ENCODE measurements at regions not wholly inside any gene's neighbourhood (a gene's known extent, or its start where the extent isn't known, plus 50 kb on each side); places are given as distances from the start of the nearest gene placed in this dataset.

DNA sequence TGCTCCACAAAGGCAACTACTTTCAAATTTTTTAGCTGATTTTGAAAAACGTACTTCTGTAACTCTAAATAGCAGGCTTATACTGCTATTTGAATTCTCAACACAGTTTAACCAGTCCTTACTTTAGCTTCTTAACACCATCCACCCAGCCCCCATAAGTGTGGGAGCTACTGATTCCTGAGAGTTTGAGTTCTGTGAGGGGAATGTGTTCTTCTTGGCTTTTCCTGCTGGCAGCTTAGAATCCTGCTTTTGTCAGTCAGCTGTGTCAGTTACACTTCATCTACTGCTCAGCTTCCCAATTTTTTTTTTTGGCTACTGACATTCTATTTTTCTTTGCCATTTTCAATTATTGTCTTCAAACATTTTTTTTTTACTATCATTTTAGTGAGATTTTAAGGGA is 440.4 kb downstream of the INSC start:
- Histone ChIP-seq H3K27me3 (ENCODE audit: control insufficient read depth in 2 of 2, insufficient read depth in 1 of 2, low read length in 1 of 2) (no peaks in the 10 kb centered on the region), H3K27ac (ENCODE audit: low read depth in 1 of 2, low read length in 1 of 2) (no peak overlapping the region), H3K4me3 (ENCODE audit: low read length in 2 of 2) (no peak overlapping the region), H3K4me1 (ENCODE audit: control insufficient read depth in 2 of 2, insufficient read depth in 2 of 2, low read length in 2 of 2) (no peaks in the 10 kb centered on the region), H3K9me3 (ENCODE audit: control insufficient read depth in 2 of 2, insufficient read depth in 1 of 2, low read length in 1 of 2) (no peaks in the 10 kb centered on the region), H3K36me3 (ENCODE audit: control insufficient read depth in 2 of 2, insufficient read depth in 2 of 2, low read length in 1 of 2) (no peaks in the 10 kb centered on the region)
- 78% methylated on average over 1 of the region's 1 CpG for WGBS
- no peak for DNase-seq (ENCODE audit: low read depth in 6 of 9, low spot score in 9 of 9)

- WGBS = 89% methylated on average over 2 of the region's 2 CpGs
- Histone ChIP-seq H3K4me1 (ENCODE audit: control insufficient read depth in 2 of 2, insufficient read depth in 2 of 2, low read length in 2 of 2) (no peaks in the 10 kb centered on the region), H3K27ac (ENCODE audit: low read depth in 1 of 2, low read length in 1 of 2) (no peak overlapping the region)
Measured at GRCh38 chr11:15557457-15558230, 442.9 kb downstream of the INSC start.

GRCh38 chr11:15558513-15559181 is 443.9 kb downstream of the INSC start:
- Histone ChIP-seq H3K27me3 (ENCODE audit: control insufficient read depth in 2 of 2, insufficient read depth in 1 of 2, low read length in 1 of 2) (no peaks in the 10 kb centered on the region), H3K27ac (ENCODE audit: low read depth in 1 of 2, low read length in 1 of 2) (no peak overlapping the region), H3K36me3 (ENCODE audit: control insufficient read depth in 2 of 2, insufficient read depth in 2 of 2, low read length in 1 of 2) (no peaks in the 10 kb centered on the region), H3K9me3 (ENCODE audit: control insufficient read depth in 2 of 2, insufficient read depth in 1 of 2, low read length in 1 of 2) (peaks cover 0 to 3% of the 10 kb centered on the region in 2 donors), H3K4me1 (ENCODE audit: control insufficient read depth in 2 of 2, insufficient read depth in 2 of 2, low read length in 2 of 2) (no peaks in the 10 kb centered on the region), H3K4me3 (ENCODE audit: low read length in 2 of 2) (no peak overlapping the region)
- no peak for DNase-seq (ENCODE audit: low read depth in 6 of 9, low spot score in 9 of 9)
- 50% methylated on average over 2 of the region's 2 CpGs for WGBS

More at GRCh38 chr11:15557457-15558230, 442.9 kb downstream of the INSC start:
- DNase-seq (ENCODE audit: low read depth in 6 of 9, low spot score in 9 of 9) = no peak
- Histone ChIP-seq H3K36me3 (ENCODE audit: control insufficient read depth in 2 of 2, insufficient read depth in 2 of 2, low read length in 1 of 2) (no peaks in the 10 kb centered on the region), H3K27me3 (ENCODE audit: control insufficient read depth in 2 of 2, insufficient read depth in 1 of 2, low read length in 1 of 2) (no peaks in the 10 kb centered on the region), H3K4me3 (ENCODE audit: low read length in 2 of 2) (no peak overlapping the region), H3K9me3 (ENCODE audit: control insufficient read depth in 2 of 2, insufficient read depth in 1 of 2, low read length in 1 of 2) (peaks cover 0 to 3% of the 10 kb centered on the region in 2 donors)

DNA sequence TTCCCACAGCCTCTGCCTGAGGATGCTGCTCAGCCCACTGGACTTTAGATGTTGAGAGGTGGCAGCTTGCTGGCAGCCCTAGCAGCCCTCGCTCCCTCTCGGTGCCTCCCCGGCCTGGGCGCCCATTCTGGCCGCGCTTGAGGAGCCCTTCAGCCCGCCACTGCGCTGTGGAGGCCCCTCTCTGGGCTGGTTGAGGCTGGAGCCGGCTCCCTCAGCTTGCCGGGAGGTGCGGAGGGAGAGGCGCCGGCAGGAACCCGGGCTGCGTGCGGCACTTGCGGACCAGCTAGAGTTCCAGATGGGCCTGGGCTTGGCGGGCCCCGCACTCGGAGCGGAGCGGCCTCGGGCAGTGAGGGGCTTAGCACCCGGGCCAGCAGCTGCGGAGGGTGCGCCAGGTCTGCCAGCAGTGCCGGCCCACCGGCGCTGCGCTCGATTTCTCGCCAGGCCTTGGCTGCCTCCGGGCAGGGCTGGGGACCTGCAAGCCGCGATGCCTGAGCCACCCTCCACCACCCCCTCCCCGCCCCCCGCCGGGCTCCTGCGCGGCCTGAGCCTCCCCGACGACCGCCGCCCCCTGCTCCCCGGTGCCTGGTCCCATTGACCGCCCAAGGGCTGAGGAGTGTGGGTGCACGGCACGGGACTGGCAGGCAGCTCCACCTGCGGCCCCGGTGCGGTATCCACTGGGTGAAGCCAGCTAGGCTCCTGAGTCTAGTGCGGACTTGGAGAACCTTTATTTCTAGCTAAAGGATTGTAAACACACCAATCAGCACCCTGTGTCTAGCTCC is 446.2 kb downstream of the INSC start:
- Histone ChIP-seq H3K4me1 (ENCODE audit: control insufficient read depth in 2 of 2, insufficient read depth in 2 of 2, low read length in 2 of 2) (no peaks in the 10 kb centered on the region), H3K4me3 (ENCODE audit: low read length in 2 of 2) (no peak overlapping the region), H3K36me3 (ENCODE audit: control insufficient read depth in 2 of 2, insufficient read depth in 2 of 2, low read length in 1 of 2) (no peaks in the 10 kb centered on the region), H3K27me3 (ENCODE audit: control insufficient read depth in 2 of 2, insufficient read depth in 1 of 2, low read length in 1 of 2) (no peaks in the 10 kb centered on the region), H3K27ac (ENCODE audit: low read depth in 1 of 2, low read length in 1 of 2) (no peak overlapping the region), H3K9me3 (ENCODE audit: control insufficient read depth in 2 of 2, insufficient read depth in 1 of 2, low read length in 1 of 2) (peaks cover 0 to 3% of the 10 kb centered on the region in 2 donors)
- no peak for DNase-seq (ENCODE audit: low read depth in 6 of 9, low spot score in 9 of 9)
- 95% methylated on average over 52 of the region's 52 CpGs for WGBS

DNA sequence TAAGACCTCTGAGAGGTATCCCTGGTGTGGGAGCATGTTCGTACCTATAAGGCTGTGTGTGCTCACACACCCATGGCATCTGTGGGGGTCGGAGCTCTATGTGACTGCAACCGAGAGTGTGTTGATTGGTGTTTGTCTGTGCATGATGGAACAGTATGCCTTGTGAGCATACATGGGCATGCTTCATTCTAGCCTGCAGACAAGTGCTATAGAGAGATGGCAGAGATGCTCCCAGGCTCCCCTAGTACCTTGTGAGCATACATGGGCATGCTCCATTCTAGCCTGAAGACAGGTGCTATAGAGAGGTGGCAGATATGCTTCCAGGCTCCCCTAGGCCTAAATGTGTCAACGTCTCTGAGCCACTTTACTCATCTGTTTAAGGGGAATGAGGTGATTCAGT is 447.5 kb downstream of the INSC start:
- no peaks in the 10 kb centered on the region for H3K27me3 ChIP-seq (ENCODE audit: control insufficient read depth in 2 of 2, insufficient read depth in 1 of 2, low read length in 1 of 2)
- DNase-seq (ENCODE audit: low read depth in 6 of 9, low spot score in 9 of 9) = no peak
- WGBS = 88% methylated on average over 4 of the region's 4 CpGs
- no peak overlapping the region for H3K4me3 ChIP-seq (ENCODE audit: low read length in 2 of 2)
- H3K36me3 ChIP-seq (ENCODE audit: control insufficient read depth in 2 of 2, insufficient read depth in 2 of 2, low read length in 1 of 2) = no peaks in the 10 kb centered on the region
- H3K9me3 ChIP-seq (ENCODE audit: control insufficient read depth in 2 of 2, insufficient read depth in 1 of 2, low read length in 1 of 2) = peaks cover 0 to 3% of the 10 kb centered on the region in 2 donors
- H3K4me1 ChIP-seq (ENCODE audit: control insufficient read depth in 2 of 2, insufficient read depth in 2 of 2, low read length in 2 of 2) = no peaks in the 10 kb centered on the region
- H3K27ac ChIP-seq (ENCODE audit: low read depth in 1 of 2, low read length in 1 of 2) = no peak overlapping the region

GRCh38 chr11:15563054-15563453 is 448.3 kb downstream of the INSC start:
- Histone ChIP-seq H3K27ac (ENCODE audit: low read depth in 1 of 2, low read length in 1 of 2) (no peak overlapping the region), H3K36me3 (ENCODE audit: control insufficient read depth in 2 of 2, insufficient read depth in 2 of 2, low read length in 1 of 2) (no peaks in the 10 kb centered on the region), H3K4me3 (ENCODE audit: low read length in 2 of 2) (no peak overlapping the region), H3K4me1 (ENCODE audit: control insufficient read depth in 2 of 2, insufficient read depth in 2 of 2, low read length in 2 of 2) (no peaks in the 10 kb centered on the region), H3K9me3 (ENCODE audit: control insufficient read depth in 2 of 2, insufficient read depth in 1 of 2, low read length in 1 of 2) (peaks cover 0 to 3% of the 10 kb centered on the region in 2 donors), H3K27me3 (ENCODE audit: control insufficient read depth in 2 of 2, insufficient read depth in 1 of 2, low read length in 1 of 2) (no peaks in the 10 kb centered on the region)
- no peak for DNase-seq (ENCODE audit: low read depth in 6 of 9, low spot score in 9 of 9)
- 76% methylated on average over 3 of the region's 3 CpGs for WGBS

DNA sequence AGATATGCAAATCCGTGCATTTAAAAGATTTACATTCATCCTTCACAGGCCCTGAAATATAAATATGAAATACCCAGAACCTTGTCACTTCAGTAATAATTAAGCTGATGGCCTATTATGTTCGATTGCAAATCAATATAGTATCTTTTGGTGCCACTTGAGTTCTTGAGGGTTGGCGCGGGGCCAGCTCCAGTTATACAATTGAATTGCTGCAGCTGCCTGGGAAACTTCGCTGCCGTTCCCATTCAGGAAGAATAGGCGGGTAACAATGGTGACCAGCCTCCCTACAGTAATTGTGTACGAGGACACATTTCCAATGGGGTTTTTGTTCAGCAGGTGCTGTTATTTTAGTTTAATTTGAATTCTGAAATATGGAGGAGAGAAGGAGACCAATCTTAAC is 451.2 kb downstream of the INSC start:
- Histone ChIP-seq H3K4me1 (ENCODE audit: control insufficient read depth in 2 of 2, insufficient read depth in 2 of 2, low read length in 2 of 2) (no peaks in the 10 kb centered on the region), H3K9me3 (ENCODE audit: control insufficient read depth in 2 of 2, insufficient read depth in 1 of 2, low read length in 1 of 2) (peaks cover 0 to 3% of the 10 kb centered on the region in 2 donors), H3K27ac (ENCODE audit: low read depth in 1 of 2, low read length in 1 of 2) (no peak overlapping the region), H3K36me3 (ENCODE audit: control insufficient read depth in 2 of 2, insufficient read depth in 2 of 2, low read length in 1 of 2) (no peaks in the 10 kb centered on the region), H3K4me3 (ENCODE audit: low read length in 2 of 2) (no peak overlapping the region), H3K27me3 (ENCODE audit: control insufficient read depth in 2 of 2, insufficient read depth in 1 of 2, low read length in 1 of 2) (no peaks in the 10 kb centered on the region)
- 82% methylated on average over 8 of the region's 8 CpGs for WGBS
- DNase-seq (ENCODE audit: low read depth in 6 of 9, low spot score in 9 of 9) = no peak

GRCh38 chr11:15568440-15568839 is 453.7 kb downstream of the INSC start:
- Histone ChIP-seq H3K27me3 (ENCODE audit: control insufficient read depth in 2 of 2, insufficient read depth in 1 of 2, low read length in 1 of 2) (no peaks in the 10 kb centered on the region), H3K27ac (ENCODE audit: low read depth in 1 of 2, low read length in 1 of 2) (no peak overlapping the region), H3K4me1 (ENCODE audit: control insufficient read depth in 2 of 2, insufficient read depth in 2 of 2, low read length in 2 of 2) (no peaks in the 10 kb centered on the region), H3K36me3 (ENCODE audit: control insufficient read depth in 2 of 2, insufficient read depth in 2 of 2, low read length in 1 of 2) (no peaks in the 10 kb centered on the region), H3K9me3 (ENCODE audit: control insufficient read depth in 2 of 2, insufficient read depth in 1 of 2, low read length in 1 of 2) (no peaks in the 10 kb centered on the region), H3K4me3 (ENCODE audit: low read length in 2 of 2) (no peak overlapping the region)
- no peak for DNase-seq (ENCODE audit: low read depth in 6 of 9, low spot score in 9 of 9)
- 94% methylated on average over 8 of the region's 8 CpGs for WGBS
